Neural cell (in vitro differentiated cells): ENCODE measurements at regions not wholly inside any gene's neighbourhood (a gene's known extent, or its start where the extent isn't known, plus 50 kb on each side); places are given as distances from the start of the nearest gene placed in this dataset.

ENCODE experiments used
- H2AFZ ChIP-seq: fragments of 200-600, 300-800 bp; sonication (generic), shearing (Covaris generic); 2 replicates; pipeline ENCODE4 v1.6.0; 2014; ENCODE audit warnings: low read depth, mild to moderate bottlenecking, antibody characterized with exemption, low read length, moderate library complexity
- H3F3A ChIP-seq: fragments of 200-600 bp; shearing (Covaris generic); 2 replicates; pipeline ENCODE4 v1.6.1; 2016; ENCODE audit warnings: mild to moderate bottlenecking, moderate library complexity, mixed read lengths, antibody characterized with exemption, low read length; ENCODE audit not compliant: insufficient read depth, poor library complexity, severe bottlenecking
- H3K27ac ChIP-seq: fragments of 200-600, 300-800 bp; sonication (generic), shearing (Covaris generic); 2 replicates; pipeline ENCODE4 v1.5.1; 2014; ENCODE audit warnings: mild to moderate bottlenecking, low read length, moderate library complexity
- H3K27me3 ChIP-seq: fragments of 300-800, 200-600 bp; sonication (generic), shearing (Covaris generic); 2 replicates; pipeline ENCODE4 v1.6.0; 2014; ENCODE audit warnings: mild to moderate bottlenecking, low read depth, low read length, moderate library complexity; ENCODE audit not compliant: insufficient read depth
- H3K36me3 ChIP-seq: fragments of 300-800, 200-600 bp; sonication (generic), shearing (Covaris generic); 2 replicates; pipeline ENCODE4 v1.5.1; 2014; ENCODE audit warnings: mild to moderate bottlenecking, antibody characterized with exemption, low read length, moderate library complexity; ENCODE audit not compliant: insufficient read depth
- H3K4me2 ChIP-seq: fragments of 300-800, 200-600 bp; sonication (generic), shearing (Covaris generic); 2 replicates; pipeline ENCODE4 v1.6.0; 2014; ENCODE audit warnings: mild to moderate bottlenecking, low read length
- H3K4me3 ChIP-seq: fragments of 300-800, 200-600 bp; sonication (generic), shearing (Covaris generic); 2 replicates; pipeline ENCODE4 v1.5.1; 2014; ENCODE audit warnings: mild to moderate bottlenecking, low read length, moderate library complexity
- H3K79me2 ChIP-seq: fragments of 200-600 bp; shearing (Covaris generic); replicated peaks from 2 replicates; pipeline ENCODE4 v1.6.0; 2014; ENCODE audit warnings: mild to moderate bottlenecking, low read length, moderate library complexity; ENCODE audit not compliant: insufficient read depth
- H3K9ac ChIP-seq: fragments of 300-800, 200-600 bp; sonication (generic), shearing (Covaris generic); 2 replicates; pipeline ENCODE4 v1.6.1; 2016; ENCODE audit warnings: mild to moderate bottlenecking, low read length, mixed read lengths
- H3K9me2 ChIP-seq: fragments of 200-600 bp; shearing (Covaris generic); 2 replicates; pipeline ENCODE4 v1.6.1; 2016; ENCODE audit warnings: mild to moderate bottlenecking, low read length, mixed read lengths; ENCODE audit not compliant: insufficient read depth
- H3K9me3 ChIP-seq: fragments of 200-600, 300-800 bp; sonication (generic), shearing (Covaris generic); 2 replicates; pipeline ENCODE4 v1.6.1; 2016; ENCODE audit warnings: mild to moderate bottlenecking, mixed run types, low read length, moderate library complexity, mixed read lengths
- H4K20me1 ChIP-seq: fragments of 200-600 bp; shearing (Covaris generic); 2 replicates; pipeline ENCODE4 v1.6.1; 2016; ENCODE audit warnings: mild to moderate bottlenecking, mixed run types; ENCODE audit not compliant: insufficient read depth
- CTCF ChIP-seq: fragments of 450-650 bp; IDR thresholded peaks from 2 replicates; pipeline ENCODE4 v1.5.1; 2014; ENCODE audit warnings: antibody characterized with exemption, mild to moderate bottlenecking, moderate library complexity; ENCODE audit not compliant: poor library complexity, severe bottlenecking
- EZH2 ChIP-seq: fragments of 200-600, 300-800 bp; shearing (Covaris generic), sonication (generic); IDR thresholded peaks from 2 replicates; pipeline ENCODE4 v1.6.1; 2014; ENCODE audit warnings: antibody characterized with exemption, low read length, borderline replicate concordance, mild to moderate bottlenecking; ENCODE audit not compliant: insufficient read depth, poor library complexity, severe bottlenecking
- POLR2AphosphoS5 ChIP-seq: IDR thresholded peaks from 2 replicates; pipeline ENCODE4 v1.6.1; 2012
- RAD21 ChIP-seq: fragments of 450-650 bp; conservative IDR thresholded peaks from 2 replicates; pipeline ENCODE4 v1.6.1; 2014; ENCODE audit warnings: antibody characterized with exemption, mild to moderate bottlenecking, moderate library complexity
- REST ChIP-seq: IDR thresholded peaks from 2 replicates; pipeline ENCODE4 v1.6.1; 2012; ENCODE audit warnings: borderline replicate concordance
- TAF1 ChIP-seq: IDR thresholded peaks from 2 replicates; pipeline ENCODE4 v1.6.1; 2012; ENCODE audit warnings: low read depth

GRCh38 chr4:136554033-136554432 is 978.3 kb downstream of the PCDH18 start:
- H3K36me3 ChIP-seq: no peaks in the 10 kb centered on the region
- TF ChIP-seq REST (peak; percentile 37), RAD21 (peak; percentile 15), CTCF (no peak), POLR2AphosphoS5 (peak; percentile 31)
- H3K4me2 ChIP-seq: no peak overlapping the region

DNA sequence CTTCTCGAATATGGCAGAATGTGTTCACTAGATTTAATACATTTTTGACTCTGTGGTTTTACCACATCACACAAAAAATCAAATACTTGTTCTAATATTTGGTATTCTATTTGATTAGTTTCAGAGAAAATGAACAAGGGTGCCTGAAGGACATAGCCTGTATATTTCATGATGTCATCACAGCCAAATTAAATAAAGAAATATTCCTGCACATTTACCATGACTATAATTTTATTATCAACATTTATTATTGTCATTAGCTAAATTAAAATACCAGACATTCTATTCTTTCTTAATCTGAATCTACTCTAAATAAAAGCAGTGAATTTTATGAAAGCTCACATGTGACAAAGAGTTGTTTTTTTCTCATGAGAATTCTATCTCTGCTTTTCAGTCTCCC is 980.5 kb downstream of the PCDH18 start:
- TF ChIP-seq EZH2: no peak
- TF ChIP-seq TAF1: no peak
- TF ChIP-seq REST: no peak
- no peak overlapping the region for H3K27ac ChIP-seq
- no peaks in the 10 kb centered on the region for H3K79me2 ChIP-seq
- H3K4me2 ChIP-seq: no peak overlapping the region
- no peaks in the 10 kb centered on the region for H3F3A ChIP-seq
- no peaks in the 10 kb centered on the region for H3K9me2 ChIP-seq
- H2AFZ ChIP-seq: no peak overlapping the region
- H3K9me3 ChIP-seq: no peaks in the 10 kb centered on the region
- no peak overlapping the region for H3K9ac ChIP-seq
- H3K36me3 ChIP-seq: no peaks in the 10 kb centered on the region
- no peak overlapping the region for H3K4me3 ChIP-seq
- no peaks in the 10 kb centered on the region for H3K27me3 ChIP-seq
- no peaks in the 10 kb centered on the region for H4K20me1 ChIP-seq

More at GRCh38 chr4:136554033-136554432, 978.3 kb downstream of the PCDH18 start:
- Histone ChIP-seq H3K9me2 (no peaks in the 10 kb centered on the region), H3K79me2 (no peaks in the 10 kb centered on the region), H3K9ac (no peak overlapping the region), H3K27ac (peak overlapping the region; percentile 13), H3K9me3 (no peaks in the 10 kb centered on the region), H3K4me3 (no peak overlapping the region), H2AFZ (no peak overlapping the region), H3F3A (no peaks in the 10 kb centered on the region), H3K27me3 (no peaks in the 10 kb centered on the region), H4K20me1 (no peaks in the 10 kb centered on the region)
